BE2C (cell line): ENCODE measurements at regions not wholly inside any gene's neighbourhood (a gene's known extent, or its start where the extent isn't known, plus 50 kb on each side); places are given as distances from the start of the nearest gene placed in this dataset.

Source experiments
- DNase-seq: peaks from one replicate; pipeline ENCODE4 v3.0.0-alpha.2; 2020
- H3K27me3 ChIP-seq: fragments of 250-450 bp; sonication (Bioruptor Pico); 2 replicates; pipeline ENCODE4 v1.5.1; 2020; ENCODE audit warnings: mild to moderate bottlenecking
- H3K36me3 ChIP-seq: fragments of 250-450 bp; sonication (Bioruptor Pico); 2 replicates; pipeline ENCODE4 v1.5.1; 2020; ENCODE audit warnings: mild to moderate bottlenecking
- H3K4me1 ChIP-seq: fragments of 250-450 bp; sonication (Bioruptor Pico); 2 replicates; pipeline ENCODE4 v1.5.1; 2020
- H3K4me3 ChIP-seq: 2 replicates; pipeline ENCODE4 v1.5.1; 2011; ENCODE audit warnings: low read depth, low read length
- H3K9me3 ChIP-seq: fragments of 250-450 bp; sonication (Bioruptor Pico); 2 replicates; pipeline ENCODE4 v1.5.1; 2020
- CTCF ChIP-seq: IDR thresholded peaks from 2 replicates; pipeline ENCODE4 v1.5.1; 2012; ENCODE audit warnings: mild to moderate bottlenecking, low read depth, low read length

GRCh38 chrX:45743906-45744625 is 543.4 kb upstream of the DIPK2B start:
- no peaks in the 10 kb centered on the region for H3K27me3 ChIP-seq
- no peaks in the 10 kb centered on the region for H3K4me1 ChIP-seq
- no peak for DNase-seq
- no peak overlapping the region for H3K4me3 ChIP-seq
- no peaks in the 10 kb centered on the region for H3K36me3 ChIP-seq
- no peak for TF ChIP-seq CTCF
- H3K9me3 ChIP-seq = no peaks in the 10 kb centered on the region

- Histone ChIP-seq H3K4me3 (no peak overlapping the region), H3K36me3 (no peaks in the 10 kb centered on the region), H3K27me3 (no peaks in the 10 kb centered on the region), H3K4me1 (no peaks in the 10 kb centered on the region), H3K9me3 (no peaks in the 10 kb centered on the region)
- TF ChIP-seq CTCF = no peak
- no peak for DNase-seq
Measured at GRCh38 chrX:45743081-45743533, 542.4 kb upstream of the DIPK2B start.

GRCh38 chrX:45740291-45740690 is 539.6 kb upstream of the DIPK2B start:
- TF ChIP-seq CTCF = no peak
- Histone ChIP-seq H3K27me3 (no peaks in the 10 kb centered on the region), H3K9me3 (no peaks in the 10 kb centered on the region), H3K4me1 (no peaks in the 10 kb centered on the region), H3K4me3 (no peak overlapping the region), H3K36me3 (no peaks in the 10 kb centered on the region)
- DNase-seq = no peak

GRCh38 chrX:45735571-45735970 is 534.9 kb upstream of the DIPK2B start:
- no peak overlapping the region for H3K4me3 ChIP-seq
- no peaks in the 10 kb centered on the region for H3K36me3 ChIP-seq
- DNase-seq = no peak
- H3K9me3 ChIP-seq = no peaks in the 10 kb centered on the region
- no peak for TF ChIP-seq CTCF
- no peaks in the 10 kb centered on the region for H3K27me3 ChIP-seq
- no peaks in the 10 kb centered on the region for H3K4me1 ChIP-seq

- no peaks in the 10 kb centered on the region for H3K4me1 ChIP-seq
- TF ChIP-seq CTCF = no peak
- no peaks in the 10 kb centered on the region for H3K27me3 ChIP-seq
- no peak for DNase-seq
- no peaks in the 10 kb centered on the region for H3K36me3 ChIP-seq
- H3K9me3 ChIP-seq = no peaks in the 10 kb centered on the region
- no peak overlapping the region for H3K4me3 ChIP-seq
Measured at GRCh38 chrX:45731448-45731847, 530.8 kb upstream of the DIPK2B start.

- Histone ChIP-seq H3K27me3 (no peaks in the 10 kb centered on the region), H3K4me3 (no peak overlapping the region), H3K4me1 (no peaks in the 10 kb centered on the region), H3K36me3 (no peaks in the 10 kb centered on the region), H3K9me3 (no peaks in the 10 kb centered on the region)
- DNase-seq = no peak
- TF ChIP-seq CTCF = no peak
Measured at GRCh38 chrX:45727761-45728160, 527.1 kb upstream of the DIPK2B start.
